ENCODE measurements at regions not wholly inside any gene's neighbourhood (a gene's known extent, or its start where the extent isn't known, plus 50 kb on each side); places are given as distances from the start of the nearest gene placed in this dataset.
"Not testable (repeated sequence)": the region's sequence is repeated elsewhere in the genome, so short reads cannot be mapped to it uniquely, and the experiment has no call there.

- no peaks in the 10 kb centered on the region for H3K4me1 ChIP-seq (ENCODE audit: low read depth)
- ATAC-seq: no peak
- DNase-seq: no peak
- TF ChIP-seq, protein P1, sequence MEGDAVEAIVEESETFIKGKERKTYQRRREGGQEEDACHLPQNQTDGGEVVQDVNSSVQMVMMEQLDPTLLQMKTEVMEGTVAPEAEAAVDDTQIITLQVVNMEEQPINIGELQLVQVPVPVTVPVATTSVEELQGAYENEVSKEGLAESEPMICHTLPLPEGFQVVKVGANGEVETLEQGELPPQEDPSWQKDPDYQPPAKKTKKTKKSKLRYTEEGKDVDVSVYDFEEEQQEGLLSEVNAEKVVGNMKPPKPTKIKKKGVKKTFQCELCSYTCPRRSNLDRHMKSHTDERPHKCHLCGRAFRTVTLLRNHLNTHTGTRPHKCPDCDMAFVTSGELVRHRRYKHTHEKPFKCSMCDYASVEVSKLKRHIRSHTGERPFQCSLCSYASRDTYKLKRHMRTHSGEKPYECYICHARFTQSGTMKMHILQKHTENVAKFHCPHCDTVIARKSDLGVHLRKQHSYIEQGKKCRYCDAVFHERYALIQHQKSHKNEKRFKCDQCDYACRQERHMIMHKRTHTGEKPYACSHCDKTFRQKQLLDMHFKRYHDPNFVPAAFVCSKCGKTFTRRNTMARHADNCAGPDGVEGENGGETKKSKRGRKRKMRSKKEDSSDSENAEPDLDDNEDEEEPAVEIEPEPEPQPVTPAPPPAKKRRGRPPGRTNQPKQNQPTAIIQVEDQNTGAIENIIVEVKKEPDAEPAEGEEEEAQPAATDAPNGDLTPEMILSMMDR (IDR thresholded peaks at IDR 0.05): no peak
- H3K4me3 ChIP-seq: no peak overlapping the region
- H3K9me3 ChIP-seq: no peaks in the 10 kb centered on the region
- H3K36me3 ChIP-seq (ENCODE audit: low read depth): no peaks in the 10 kb centered on the region
- intact Hi-C loops (cut with DNase I, micrococcal nuclease): no loop called here
Observed at GRCh38 chr18:73679941-73680712, 467.5 kb downstream of the FBXO15 start.

DNA sequence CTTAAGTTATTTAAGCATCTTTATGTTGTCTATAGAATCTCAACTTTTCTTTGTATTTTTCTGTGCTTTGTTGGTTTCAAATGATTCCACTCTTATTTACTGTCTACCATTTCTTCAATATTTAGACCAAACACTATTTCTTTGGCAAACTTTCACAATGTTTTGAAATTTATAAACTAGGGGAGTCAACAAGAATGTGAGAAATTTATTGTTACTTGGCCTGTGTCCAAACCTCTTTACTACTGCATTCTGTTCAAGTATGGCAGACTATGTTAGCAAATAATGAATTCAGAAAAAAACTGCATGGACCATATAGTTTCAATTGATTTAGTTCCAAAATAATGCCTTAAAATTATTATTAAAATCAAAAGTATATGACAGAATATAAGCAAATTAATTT is 470.2 kb downstream of the FBXO15 start:
- DNase-seq: no peak
- Histone ChIP-seq H3K4me1 (ENCODE audit: low read depth) (no peaks in the 10 kb centered on the region), H3K4me3 (no peak overlapping the region), H3K9me3 (no peaks in the 10 kb centered on the region), H3K36me3 (ENCODE audit: low read depth) (no peaks in the 10 kb centered on the region)
- intact Hi-C loops (cut with DNase I, micrococcal nuclease): no loop called here
- no peak for ATAC-seq
- TF ChIP-seq, protein P1 (IDR thresholded peaks at IDR 0.05): no peak

GRCh38 chr18:73674125-73674865 is 473.3 kb downstream of the FBXO15 start:
- no peaks in the 10 kb centered on the region for H3K4me1 ChIP-seq (ENCODE audit: low read depth)
- TF ChIP-seq, protein P1 (IDR thresholded peaks at IDR 0.05): no peak
- H3K4me3 ChIP-seq: no peak overlapping the region
- intact Hi-C loops (cut with DNase I, micrococcal nuclease): no loop called here
- H3K9me3 ChIP-seq: no peaks in the 10 kb centered on the region
- DNase-seq (no peak), ATAC-seq (no peak)
- no peaks in the 10 kb centered on the region for H3K36me3 ChIP-seq (ENCODE audit: low read depth)

DNA sequence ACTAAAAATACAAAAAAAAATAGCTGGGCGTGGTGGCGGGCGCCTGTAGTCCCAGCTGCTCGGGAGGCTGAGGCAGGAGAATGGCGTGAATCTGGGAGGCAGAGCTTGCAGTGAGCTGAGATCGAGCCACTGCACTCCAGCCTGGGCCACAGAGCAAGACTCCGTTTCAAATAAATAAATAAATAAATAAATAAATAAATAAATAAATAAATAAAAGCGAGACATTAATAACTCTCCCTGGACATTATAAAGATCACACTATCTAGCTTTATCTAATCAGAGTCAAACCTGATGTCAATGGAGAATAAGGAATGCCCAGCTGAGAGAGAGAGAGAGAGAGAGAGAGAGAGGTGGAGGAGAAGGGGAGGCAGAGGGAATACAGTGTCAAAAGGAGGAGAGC is 476.2 kb downstream of the FBXO15 start:
- DNase-seq; H3K36me3 ChIP-seq (ENCODE audit: low read depth); intact Hi-C loops (cut with DNase I, micrococcal nuclease); H3K4me1 ChIP-seq (ENCODE audit: low read depth); H3K9me3 ChIP-seq; H3K4me3 ChIP-seq; ATAC-seq: not testable (repeated sequence)

- intact Hi-C loops (cut with DNase I, micrococcal nuclease): no loop called here
- DNase-seq (no peak), ATAC-seq (no peak)
- TF ChIP-seq, protein P1 (IDR thresholded peaks at IDR 0.05): no peak
- Histone ChIP-seq H3K4me1 (ENCODE audit: low read depth) (no peaks in the 10 kb centered on the region), H3K4me3 (no peak overlapping the region), H3K36me3 (ENCODE audit: low read depth) (no peaks in the 10 kb centered on the region), H3K9me3 (no peaks in the 10 kb centered on the region)
Observed at GRCh38 chr18:73670524-73670923, 477.1 kb downstream of the FBXO15 start.

DNA sequence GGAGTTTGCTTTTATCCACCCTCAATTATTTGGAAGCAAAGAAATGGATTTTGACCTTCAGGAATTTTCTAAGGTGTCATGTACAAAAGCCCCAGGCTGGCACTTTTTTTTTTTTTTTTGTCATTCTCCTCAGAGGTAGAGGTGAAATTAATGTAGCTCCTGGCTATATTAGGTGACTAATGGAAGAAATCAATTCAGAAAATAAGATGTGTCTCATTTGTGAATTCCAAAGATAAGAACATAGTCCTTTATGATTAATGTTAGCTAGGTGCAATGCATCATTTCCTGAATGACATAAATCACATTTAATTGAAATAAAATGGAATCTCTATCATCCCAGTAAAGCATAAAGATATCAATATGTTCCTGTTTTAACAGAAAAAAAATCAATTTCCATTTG is 477.6 kb downstream of the FBXO15 start:
- intact Hi-C loops (cut with DNase I, micrococcal nuclease): no loop called here
- Histone ChIP-seq H3K9me3 (no peaks in the 10 kb centered on the region), H3K36me3 (ENCODE audit: low read depth) (no peaks in the 10 kb centered on the region), H3K4me3 (no peak overlapping the region), H3K4me1 (ENCODE audit: low read depth) (no peaks in the 10 kb centered on the region)
- ATAC-seq: no peak
- no peak for DNase-seq
- TF ChIP-seq, protein P1 (IDR thresholded peaks at IDR 0.05): no peak
